Bronchial epithelial cell (primary cell): ENCODE measurements at regions not wholly inside any gene's neighbourhood (a gene's known extent, or its start where the extent isn't known, plus 50 kb on each side); places are given as distances from the start of the nearest gene placed in this dataset.
A peak's percentile ranks its signal among the peaks of the same experiment; 100 is the strongest.

Source experiments
- DNase-seq: peaks from one replicate; pipeline ENCODE4 v3.0.0-alpha.2; 2010; ENCODE audit warnings: low read depth
- FAIRE-seq: peaks from 2 replicates; lab custom pipeline; 2011; peaks lifted over from hg19 to GRCh38; lab: Jason Lieb, UNC
- H3K27me3 ChIP-seq: 2 replicates; pipeline ENCODE4 v1.5.1; 2011; ENCODE audit warnings: low read length; ENCODE audit not compliant: control insufficient read depth, insufficient read depth
- H3K36me3 ChIP-seq: 2 replicates; pipeline ENCODE4 v1.5.1; 2011; ENCODE audit warnings: low read length; ENCODE audit not compliant: control insufficient read depth, insufficient read depth
- H3K4me3 ChIP-seq: 2 replicates; pipeline ENCODE4 v1.5.1; 2011; ENCODE audit warnings: mild to moderate bottlenecking, low read depth, low read length, control low read depth
- TF ChIP-seq, protein P1 (sequence below): IDR thresholded peaks from 2 replicates; pipeline ENCODE4 v1.5.1; 2011; ENCODE audit warnings: mild to moderate bottlenecking, moderate library complexity, low read length, control low read depth, inconsistent platforms; ENCODE audit not compliant: insufficient read depth, severe bottlenecking

DNA sequence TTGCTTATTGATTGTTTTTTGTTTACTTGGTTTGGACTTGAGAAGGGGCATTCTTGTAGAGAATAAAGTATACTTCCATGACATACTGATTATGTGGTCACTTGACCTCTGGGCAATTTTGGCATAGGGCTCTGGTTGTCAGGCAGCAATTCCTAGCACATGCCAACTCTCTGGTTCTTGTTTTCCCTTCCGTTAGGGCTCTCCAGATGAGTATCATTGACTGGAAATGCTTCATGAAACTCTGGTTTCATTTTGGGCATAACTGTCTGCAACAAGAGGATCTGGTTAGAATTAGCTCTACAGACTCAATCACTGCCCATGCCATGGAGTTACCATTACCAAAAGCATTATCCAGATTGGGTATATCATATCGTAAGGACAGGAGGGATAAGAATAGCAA lies 1057.9 kb downstream of the FAT4 start:
- no peaks in the 10 kb centered on the region for H3K27me3 ChIP-seq
- no peaks in the 10 kb centered on the region for H3K36me3 ChIP-seq
- no peak overlapping the region for H3K4me3 ChIP-seq
- FAIRE-seq (no peak), DNase-seq (no peak)
- TF ChIP-seq, protein P1, sequence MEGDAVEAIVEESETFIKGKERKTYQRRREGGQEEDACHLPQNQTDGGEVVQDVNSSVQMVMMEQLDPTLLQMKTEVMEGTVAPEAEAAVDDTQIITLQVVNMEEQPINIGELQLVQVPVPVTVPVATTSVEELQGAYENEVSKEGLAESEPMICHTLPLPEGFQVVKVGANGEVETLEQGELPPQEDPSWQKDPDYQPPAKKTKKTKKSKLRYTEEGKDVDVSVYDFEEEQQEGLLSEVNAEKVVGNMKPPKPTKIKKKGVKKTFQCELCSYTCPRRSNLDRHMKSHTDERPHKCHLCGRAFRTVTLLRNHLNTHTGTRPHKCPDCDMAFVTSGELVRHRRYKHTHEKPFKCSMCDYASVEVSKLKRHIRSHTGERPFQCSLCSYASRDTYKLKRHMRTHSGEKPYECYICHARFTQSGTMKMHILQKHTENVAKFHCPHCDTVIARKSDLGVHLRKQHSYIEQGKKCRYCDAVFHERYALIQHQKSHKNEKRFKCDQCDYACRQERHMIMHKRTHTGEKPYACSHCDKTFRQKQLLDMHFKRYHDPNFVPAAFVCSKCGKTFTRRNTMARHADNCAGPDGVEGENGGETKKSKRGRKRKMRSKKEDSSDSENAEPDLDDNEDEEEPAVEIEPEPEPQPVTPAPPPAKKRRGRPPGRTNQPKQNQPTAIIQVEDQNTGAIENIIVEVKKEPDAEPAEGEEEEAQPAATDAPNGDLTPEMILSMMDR, result no peak

- FAIRE-seq (no peak), DNase-seq (no peak)
- H3K36me3 ChIP-seq, result no peaks in the 10 kb centered on the region
- no peaks in the 10 kb centered on the region for H3K27me3 ChIP-seq
- TF ChIP-seq, protein P1, result no peak
- no peak overlapping the region for H3K4me3 ChIP-seq
Measured at GRCh38 chr4:126375462-126376054, 1060.8 kb downstream of the FAT4 start.

DNA sequence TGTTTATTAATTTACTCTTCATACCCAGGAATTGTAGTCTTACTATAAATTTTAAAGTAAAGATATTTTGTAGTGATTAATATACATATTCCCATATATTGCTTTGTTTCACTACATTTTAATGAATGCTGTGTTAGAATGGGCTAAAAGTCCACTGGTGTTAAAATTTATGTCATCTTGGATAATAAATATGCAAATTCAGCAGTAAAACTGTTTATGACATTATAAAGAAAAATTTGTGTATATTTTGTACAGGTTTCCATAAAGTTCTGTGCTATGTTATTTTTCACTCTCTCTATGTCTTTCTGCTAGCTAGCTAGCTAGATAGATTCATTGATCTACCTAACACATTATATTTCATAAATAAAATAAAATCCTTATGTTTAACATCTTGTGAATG lies 1071.2 kb downstream of the FAT4 start:
- DNase-seq (no peak), FAIRE-seq (no peak)
- no peak overlapping the region for H3K4me3 ChIP-seq
- TF ChIP-seq, protein P1, result no peak
- H3K27me3 ChIP-seq, result no peaks in the 10 kb centered on the region
- H3K36me3 ChIP-seq, result no peaks in the 10 kb centered on the region

- Histone ChIP-seq H3K4me3 (no peak overlapping the region), H3K27me3 (no peaks in the 10 kb centered on the region), H3K36me3 (no peaks in the 10 kb centered on the region)
- TF ChIP-seq, protein P1, result no peak
- no peak for FAIRE-seq
- peak; percentile 28 for DNase-seq
Measured at GRCh38 chr4:126386512-126386911, 1071.8 kb downstream of the FAT4 start.

DNA sequence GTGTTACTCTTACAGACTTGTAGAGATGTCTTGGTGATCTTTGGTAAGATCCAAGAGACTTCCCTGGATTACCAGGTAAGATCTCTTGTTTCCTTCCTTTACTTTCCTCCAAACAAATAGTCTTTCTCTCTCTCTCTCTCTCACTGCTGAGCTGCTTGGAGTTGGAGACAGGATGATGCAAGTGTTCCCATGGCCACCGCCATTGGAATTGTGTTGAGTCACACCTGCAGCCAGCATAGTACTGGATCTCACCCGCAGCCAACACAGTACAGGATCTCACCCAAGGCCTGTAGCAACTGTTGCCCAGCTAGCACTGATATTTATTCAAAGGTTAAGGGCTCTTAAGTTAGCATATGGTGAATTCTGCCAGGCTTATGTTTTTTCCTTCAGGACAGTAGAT lies 1080.9 kb downstream of the FAT4 start:
- DNase-seq (peak; percentile 78), FAIRE-seq (no peak)
- H3K36me3 ChIP-seq, result no peaks in the 10 kb centered on the region
- no peaks in the 10 kb centered on the region for H3K27me3 ChIP-seq
- TF ChIP-seq, protein P1, result no peak
- no peak overlapping the region for H3K4me3 ChIP-seq

GRCh38 chr4:126396121-126396520 lies 1081.4 kb downstream of the FAT4 start:
- H3K27me3 ChIP-seq, result no peaks in the 10 kb centered on the region
- H3K4me3 ChIP-seq, result no peak overlapping the region
- DNase-seq (no peak), FAIRE-seq (no peak)
- TF ChIP-seq, protein P1, result no peak
- H3K36me3 ChIP-seq, result no peaks in the 10 kb centered on the region
